T-helper 2 cell treated with Interferon-gamma antibody and Interleukin-4, amounts not matched to agents 100 ng/mL and 5 ng/mL, for 36 hours (primary cell): ENCODE measurements at regions not wholly inside any gene's neighbourhood (a gene's known extent, or its start where the extent isn't known, plus 50 kb on each side); places are given as distances from the start of the nearest gene placed in this dataset.

Experiments
- intact Hi-C: fragments of 100-400 bp; cut with micrococcal nuclease; formaldehyde crosslinking; loops from one replicate; pipeline ENCODE4 v1.15.1; 2023

GRCh38 chr3:117699058-117699457 is 989.5 kb downstream of the TUSC7 start:
- intact Hi-C loops, result no loop called here

DNA sequence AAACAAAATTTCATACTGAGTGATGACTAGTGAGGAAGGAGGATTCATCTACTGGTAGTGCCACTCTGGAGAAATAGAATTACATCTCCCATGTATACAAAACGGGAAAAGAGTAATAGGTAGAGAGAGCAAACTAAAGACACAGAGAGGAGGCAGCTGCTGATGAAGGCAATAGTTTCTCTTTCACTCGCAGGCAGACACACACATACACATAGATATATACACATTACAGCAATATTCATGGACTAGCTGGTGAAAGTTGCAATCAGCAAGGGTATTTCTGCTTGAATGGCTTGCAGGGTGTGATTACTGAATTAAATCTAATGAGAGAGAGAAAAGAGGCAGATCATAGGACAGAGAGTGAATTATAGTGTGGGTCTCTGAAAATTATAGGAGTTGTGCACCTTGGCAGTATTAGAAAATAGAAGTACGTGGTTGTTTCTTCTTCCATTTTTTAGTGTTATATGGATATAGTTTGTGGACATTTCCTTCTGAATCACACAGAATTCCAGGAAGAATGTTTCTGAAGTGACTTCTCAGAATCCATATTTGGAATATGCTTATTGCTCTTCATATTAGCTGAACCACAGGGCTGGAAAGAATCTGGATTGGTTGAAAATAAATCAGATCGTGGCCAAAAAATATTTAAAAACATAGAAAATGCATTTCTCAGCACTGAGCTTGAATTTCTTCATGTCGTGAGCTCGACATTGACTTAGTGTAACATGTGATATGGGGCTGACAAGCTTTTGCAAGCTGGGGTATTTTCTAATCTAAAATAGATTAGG is 991.2 kb downstream of the TUSC7 start:
- intact Hi-C loops, result no loop called here

- intact Hi-C loops, result no loop called here
These were observed 995.4 kb downstream of the TUSC7 start for GRCh38 chr3:117705011-117705410.

- intact Hi-C loops, result no loop called here
These were observed 996.5 kb downstream of the TUSC7 start for GRCh38 chr3:117706037-117706436.

- intact Hi-C loops, result no loop called here
These were observed 997.2 kb downstream of the TUSC7 start for GRCh38 chr3:117706756-117707155.

GRCh38 chr3:117708601-117709000 is 999.0 kb downstream of the TUSC7 start:
- intact Hi-C loops, result no loop called here

DNA sequence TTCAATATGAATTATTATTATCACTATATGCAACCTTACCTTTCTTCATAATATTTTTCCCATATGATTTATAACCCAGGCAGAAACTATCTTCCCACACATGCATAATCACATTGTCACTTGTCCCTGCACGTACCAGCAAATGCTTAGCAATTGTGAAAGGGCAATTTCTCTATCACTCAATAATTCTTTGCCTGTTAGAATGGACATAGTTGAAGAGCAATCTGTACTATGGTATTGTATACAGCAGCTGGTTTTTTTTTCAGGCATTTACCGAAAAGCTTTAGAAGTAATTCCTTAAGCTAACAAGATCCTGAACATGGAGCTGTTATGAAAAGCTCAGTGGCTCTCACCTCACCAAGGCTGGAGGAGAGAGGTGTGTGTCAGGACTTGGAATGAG is 999.5 kb downstream of the TUSC7 start:
- intact Hi-C loops, result no loop called here

GRCh38 chr3:117710501-117710900 is 1000.9 kb downstream of the TUSC7 start:
- intact Hi-C loops, result no loop called here

DNA sequence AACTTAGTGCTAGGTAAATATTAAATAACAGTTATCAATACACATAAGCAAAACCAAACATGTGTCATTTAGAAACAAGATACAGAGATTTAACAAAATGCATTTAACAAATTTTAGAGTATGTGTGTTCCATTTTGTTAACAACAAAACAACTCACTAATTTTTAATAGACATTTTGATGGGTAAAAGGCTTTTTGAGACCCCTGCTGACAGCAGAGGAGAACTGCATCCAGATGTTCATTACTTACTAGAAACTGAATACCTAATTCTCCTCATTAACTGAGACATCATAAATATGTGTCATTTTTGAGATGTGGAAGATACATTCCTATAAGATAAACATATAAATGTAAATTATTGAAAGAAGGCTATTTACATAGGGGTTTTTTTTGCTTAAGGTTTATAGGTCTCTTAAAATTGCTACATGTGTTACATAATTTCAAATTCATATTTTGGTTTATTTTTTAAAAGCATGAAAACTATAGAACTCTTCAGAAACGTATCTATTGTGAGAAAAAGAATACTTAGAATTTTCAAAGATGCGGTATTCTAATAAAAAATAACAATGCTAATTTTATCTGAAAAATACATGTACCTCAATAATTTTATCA is 1009.8 kb downstream of the TUSC7 start:
- intact Hi-C loops, result loop anchor here (1.0 kb wide), 1 partner anchor 948 kb away; no protein-coding TSS in a partner anchor

DNA sequence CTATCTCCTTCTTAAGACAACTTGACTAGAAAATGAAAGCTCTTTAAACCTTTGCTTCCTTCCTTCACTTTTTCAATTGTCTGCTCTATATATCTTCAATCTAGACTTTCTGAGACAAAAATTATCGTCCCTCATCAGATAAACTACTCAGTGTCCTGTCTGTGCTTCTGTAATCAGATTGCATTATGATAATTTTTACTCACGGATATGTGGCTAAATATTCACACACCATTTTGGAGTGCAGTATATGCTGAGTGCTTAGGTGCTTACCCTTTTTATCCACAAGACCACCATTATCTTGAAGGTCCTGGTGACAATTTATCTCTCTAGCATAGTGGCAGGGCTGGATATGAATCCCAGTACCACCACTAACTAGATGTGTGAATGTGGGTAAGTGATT is 1012.3 kb downstream of the TUSC7 start:
- intact Hi-C loops, result no loop called here

GRCh38 chr3:117722856-117723255 is 1013.3 kb downstream of the TUSC7 start:
- intact Hi-C loops, result no loop called here

DNA sequence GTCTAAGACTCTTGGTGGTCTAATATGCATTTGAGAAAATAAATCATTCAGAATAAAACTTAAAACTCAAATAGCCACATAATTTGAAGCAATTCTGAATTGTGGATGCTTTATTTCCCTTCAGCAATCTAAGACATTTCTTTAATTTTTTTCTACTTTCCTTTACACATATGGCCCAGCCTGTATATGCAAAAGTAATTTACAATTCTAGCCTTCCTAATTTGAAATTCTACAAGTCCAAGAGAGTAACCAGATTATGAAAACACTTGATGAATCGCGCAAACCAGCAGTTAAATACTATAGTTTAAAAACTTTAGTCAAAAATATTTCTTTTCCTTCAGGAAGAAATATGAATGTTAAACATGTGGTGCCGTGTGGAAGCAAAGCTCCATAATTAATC is 1014.2 kb downstream of the TUSC7 start:
- intact Hi-C loops, result no loop called here

GRCh38 chr3:117725314-117725713 is 1015.7 kb downstream of the TUSC7 start:
- intact Hi-C loops, result no loop called here

- intact Hi-C loops, result no loop called here
These were observed 1017.2 kb downstream of the TUSC7 start for GRCh38 chr3:117726776-117727175.

DNA sequence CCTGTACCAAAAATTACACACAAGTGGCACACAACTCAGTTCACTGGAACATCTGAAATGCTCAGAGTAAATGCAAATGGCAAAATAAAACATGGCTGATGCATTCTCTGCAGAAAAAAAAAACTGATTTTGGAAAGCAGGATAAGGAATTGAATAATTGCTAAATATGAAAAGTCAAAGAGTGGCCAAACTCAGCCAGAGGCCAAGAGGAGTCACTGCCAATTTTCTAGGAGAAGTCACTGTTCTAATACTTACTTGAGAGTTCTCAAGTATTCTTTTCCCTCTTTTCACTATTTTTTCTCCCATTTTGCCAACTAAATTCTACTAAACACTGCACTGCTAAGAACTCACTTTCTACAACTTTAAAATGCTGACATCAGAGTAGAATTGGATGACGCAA is 1018.6 kb downstream of the TUSC7 start:
- intact Hi-C loops, result no loop called here

GRCh38 chr3:117734496-117734895 is 1024.9 kb downstream of the TUSC7 start:
- intact Hi-C loops, result no loop called here

GRCh38 chr3:117735481-117736101 is 1026.0 kb downstream of the TUSC7 start:
- intact Hi-C loops, result no loop called here

GRCh38 chr3:117736846-117737245 is 1027.3 kb downstream of the TUSC7 start:
- intact Hi-C loops, result no loop called here

DNA sequence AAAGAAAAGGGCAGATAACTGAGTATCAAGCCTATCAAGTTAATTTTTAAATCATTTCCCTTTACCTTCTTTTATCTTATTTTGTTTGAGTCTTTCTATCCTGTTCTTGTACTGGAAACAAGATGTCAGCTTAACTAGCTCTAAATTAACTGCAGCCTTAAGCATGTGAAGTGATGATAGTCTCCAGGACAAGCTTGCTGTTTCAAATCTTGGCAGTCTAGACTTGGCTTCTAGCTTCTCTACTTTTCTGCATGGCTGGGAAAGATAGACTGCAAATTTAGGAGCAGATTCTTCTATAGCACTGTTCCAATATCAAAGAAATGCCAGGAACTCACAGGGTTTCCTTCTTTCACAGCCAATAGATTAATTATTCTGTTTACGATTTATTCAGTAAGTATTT is 1034.4 kb downstream of the TUSC7 start:
- intact Hi-C loops, result no loop called here

DNA sequence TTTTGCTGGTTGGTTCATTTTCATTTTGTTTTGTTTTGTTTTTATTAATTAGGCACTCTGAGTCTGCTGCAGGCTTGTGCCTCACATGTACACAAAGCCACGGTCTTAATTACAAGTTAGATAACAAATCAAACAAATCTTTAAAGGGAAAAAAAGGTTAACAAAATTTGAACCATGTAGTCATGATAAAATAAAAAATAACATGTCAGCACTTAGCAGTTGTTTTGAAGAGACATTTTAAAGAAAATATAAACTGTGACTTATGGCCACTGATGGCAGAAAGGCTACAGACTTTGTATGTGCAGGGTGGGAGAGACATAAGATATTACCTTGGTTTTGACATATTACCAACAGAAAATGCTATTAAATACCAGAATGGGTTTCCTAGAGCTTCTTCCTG is 1035.4 kb downstream of the TUSC7 start:
- intact Hi-C loops, result no loop called here

GRCh38 chr3:117745516-117745915 is 1035.9 kb downstream of the TUSC7 start:
- intact Hi-C loops, result no loop called here

GRCh38 chr3:117746066-117746465 is 1036.5 kb downstream of the TUSC7 start:
- intact Hi-C loops, result no loop called here

GRCh38 chr3:117748131-117748530 is 1038.6 kb downstream of the TUSC7 start:
- intact Hi-C loops, result no loop called here
